ENCODE measurements at regions not wholly inside any gene's neighbourhood (a gene's known extent, or its start where the extent isn't known, plus 50 kb on each side); places are given as distances from the start of the nearest gene placed in this dataset.

DNA sequence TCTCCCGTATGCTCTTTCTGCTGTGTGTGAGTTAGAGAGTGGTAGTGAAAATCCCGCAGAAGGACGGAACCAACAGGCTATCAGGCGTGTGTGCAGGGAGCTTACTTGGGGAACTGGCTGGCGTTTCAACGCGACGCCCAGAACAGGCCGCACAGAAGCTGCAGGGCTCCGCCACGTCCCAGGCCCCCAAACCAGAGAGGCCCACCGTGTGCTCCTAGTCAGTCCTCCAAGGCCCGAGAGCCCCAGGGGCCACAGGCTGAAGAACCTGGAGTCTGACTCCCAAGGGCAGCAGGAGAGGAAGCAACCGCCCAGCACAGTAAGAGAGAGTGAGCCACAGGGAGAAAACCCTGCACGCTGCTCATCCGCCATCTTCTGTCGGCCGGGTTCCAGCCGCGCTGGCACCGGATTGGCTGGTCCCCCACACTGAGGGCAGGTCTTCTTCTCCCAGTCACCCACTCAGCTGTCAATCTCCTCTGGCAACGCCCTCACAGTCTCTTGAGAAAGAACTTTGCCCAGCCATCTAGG lies 730.6 kb upstream of the VSTM2A start:
- Histone ChIP-seq H3K4me3 (no peak overlapping the region), H3K36me3 (no peaks in the 10 kb centered on the region), H3K27me3 (replicated peaks; ENCODE audit: insufficient read depth) (no peaks in the 10 kb centered on the region), H3K9me3 (no peaks in the 10 kb centered on the region), H3K4me1 (replicated peaks) (no peaks in the 10 kb centered on the region), H3K27ac (no peak overlapping the region)
- no peak for DNase-seq (ENCODE audit: low spot score)
- TF ChIP-seq CTCF (IDR thresholded peaks at IDR 0.05), result no peak
- no peak for TF ChIP-seq POLR2AphosphoS5 (IDR thresholded peaks at IDR 0.05)
- TF ChIP-seq POLR2A (IDR thresholded peaks at IDR 0.05), result no peak
- intact Hi-C loops (cut with DNase I), result loop anchor here (5.0 kb wide), 1 partner anchor 829 kb away; no protein-coding TSS in a partner anchor
- 97% methylated on average over 21 of the region's 22 CpGs for WGBS

DNA sequence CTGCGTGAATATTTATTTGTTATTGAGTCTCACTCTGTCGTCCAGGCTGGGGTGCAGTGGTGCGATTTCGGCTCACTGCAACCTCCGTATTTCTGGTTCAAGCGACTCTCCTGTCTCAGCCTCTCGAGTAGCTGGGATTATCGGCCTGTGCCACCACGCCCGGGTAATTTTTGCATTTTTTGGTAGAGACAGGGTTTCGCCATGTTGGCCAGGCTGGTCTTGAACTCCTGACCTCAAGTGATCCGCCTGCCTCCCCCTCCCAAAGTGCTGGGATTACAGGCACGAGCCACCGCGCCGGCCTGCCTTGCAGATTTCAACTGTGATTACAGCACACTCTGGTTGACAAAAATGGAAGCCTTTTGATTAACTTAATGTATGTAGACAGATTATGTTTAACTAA lies 730.0 kb upstream of the VSTM2A start:
- WGBS, result 95% methylated on average over 16 of the region's 16 CpGs
- H3K4me1 ChIP-seq (replicated peaks), result no peaks in the 10 kb centered on the region
- H3K9me3 ChIP-seq, result no peaks in the 10 kb centered on the region
- intact Hi-C loops (cut with DNase I), result loop anchor here (5.0 kb wide), 1 partner anchor 830 kb away; no protein-coding TSS in a partner anchor
- no peak for DNase-seq (ENCODE audit: low spot score)
- no peaks in the 10 kb centered on the region for H3K36me3 ChIP-seq
- no peak overlapping the region for H3K27ac ChIP-seq
- no peak overlapping the region for H3K4me3 ChIP-seq
- no peaks in the 10 kb centered on the region for H3K27me3 ChIP-seq (replicated peaks; ENCODE audit: insufficient read depth)
- TF ChIP-seq CTCF (IDR thresholded peaks at IDR 0.05) (no peak), POLR2A (IDR thresholded peaks at IDR 0.05) (no peak), POLR2AphosphoS5 (IDR thresholded peaks at IDR 0.05) (no peak)

DNA sequence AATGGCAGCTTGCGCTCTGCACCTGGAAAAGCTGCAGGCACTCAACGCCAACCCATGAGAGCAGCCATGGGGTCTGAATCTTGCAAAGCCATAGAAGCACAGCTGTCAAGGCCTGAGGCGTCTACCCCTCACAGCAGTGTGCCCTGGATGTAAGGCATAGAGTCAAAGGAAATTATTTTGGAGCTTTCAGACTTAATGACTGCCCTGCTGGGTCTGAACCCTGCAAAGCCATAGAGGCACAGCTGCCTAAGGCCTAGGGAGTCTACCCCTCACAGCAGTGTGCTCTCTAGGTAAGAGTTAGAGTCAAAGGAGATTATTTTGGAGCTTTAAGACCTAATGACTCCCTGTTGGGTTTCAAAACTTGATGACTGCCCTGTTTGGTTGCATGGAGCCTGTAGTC lies 706.9 kb upstream of the VSTM2A start:
- Histone ChIP-seq H3K27me3 (replicated peaks; ENCODE audit: insufficient read depth) (no peaks in the 10 kb centered on the region), H3K27ac (no peak overlapping the region), H3K4me1 (replicated peaks) (no peaks in the 10 kb centered on the region), H3K36me3 (no peaks in the 10 kb centered on the region), H3K4me3 (no peak overlapping the region), H3K9me3 (no peaks in the 10 kb centered on the region)
- TF ChIP-seq POLR2AphosphoS5 (IDR thresholded peaks at IDR 0.05), result no peak
- no peak for TF ChIP-seq POLR2A (IDR thresholded peaks at IDR 0.05)
- no peak for TF ChIP-seq CTCF (IDR thresholded peaks at IDR 0.05)
- no peak for DNase-seq (ENCODE audit: low spot score)
- WGBS, result 100% methylated on average over 3 of the region's 3 CpGs
- intact Hi-C loops (cut with DNase I), result no loop called here

GRCh38 chr7:53877688-53878087 lies 664.5 kb upstream of the VSTM2A start:
- Histone ChIP-seq H3K27me3 (replicated peaks; ENCODE audit: insufficient read depth) (no peaks in the 10 kb centered on the region), H3K9me3 (no peaks in the 10 kb centered on the region), H3K4me1 (replicated peaks) (no peaks in the 10 kb centered on the region), H3K36me3 (no peaks in the 10 kb centered on the region), H3K4me3 (no peak overlapping the region), H3K27ac (no peak overlapping the region)
- TF ChIP-seq CTCF (IDR thresholded peaks at IDR 0.05) (no peak), POLR2AphosphoS5 (IDR thresholded peaks at IDR 0.05) (no peak), POLR2A (IDR thresholded peaks at IDR 0.05) (no peak)
- DNase-seq (ENCODE audit: low spot score), result no peak
- WGBS, result 12% methylated on average over 2 of the region's 2 CpGs
- intact Hi-C loops (cut with DNase I), result no loop called here

DNA sequence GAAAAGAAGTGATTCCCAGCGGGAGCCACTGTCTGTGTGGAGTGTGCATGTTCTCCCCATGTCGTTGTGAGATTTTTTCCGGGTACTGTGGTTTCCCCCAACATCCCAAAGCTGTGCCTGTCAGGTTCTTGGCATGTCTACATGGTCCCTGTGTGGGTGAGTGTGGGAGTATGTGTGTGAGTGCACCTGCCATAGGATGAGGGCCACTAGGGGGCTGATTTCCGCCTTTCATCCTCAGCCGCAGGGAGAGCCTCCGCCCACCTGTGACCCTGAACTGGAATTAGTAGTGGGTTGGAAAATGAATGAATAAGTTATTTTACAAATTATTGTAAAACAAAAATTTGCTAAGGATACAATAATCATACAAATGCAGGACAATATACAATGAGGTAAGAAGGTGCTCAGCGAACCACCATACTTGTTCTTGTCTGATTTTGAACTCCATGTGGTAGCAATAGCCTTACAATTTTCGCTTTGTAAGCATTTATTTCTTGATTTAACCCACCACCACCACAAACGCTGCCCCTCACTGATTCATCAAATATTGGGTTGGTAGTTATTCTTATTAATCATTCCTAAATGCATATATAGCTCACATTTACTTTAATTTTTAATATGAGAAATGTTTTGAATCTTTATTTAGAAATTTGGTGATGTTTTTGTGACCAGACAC lies 641.2 kb upstream of the VSTM2A start:
- Histone ChIP-seq H3K36me3 (no peaks in the 10 kb centered on the region), H3K9me3 (no peaks in the 10 kb centered on the region), H3K27me3 (replicated peaks; ENCODE audit: insufficient read depth) (no peaks in the 10 kb centered on the region), H3K4me3 (no peak overlapping the region), H3K4me1 (replicated peaks) (no peaks in the 10 kb centered on the region), H3K27ac (no peak overlapping the region)
- TF ChIP-seq POLR2AphosphoS5 (IDR thresholded peaks at IDR 0.05) (no peak), CTCF (IDR thresholded peaks at IDR 0.05) (no peak), POLR2A (IDR thresholded peaks at IDR 0.05) (no peak)
- intact Hi-C loops (cut with DNase I), result no loop called here
- DNase-seq (ENCODE audit: low spot score), result no peak
- 93% methylated on average over 9 of the region's 9 CpGs for WGBS

All from prostate gland (tissue), 2 donors.